RWPE1 (cell line): ENCODE measurements at regions not wholly inside any gene's neighbourhood (a gene's known extent, or its start where the extent isn't known, plus 50 kb on each side); places are given as distances from the start of the nearest gene placed in this dataset.

Experiments used
- CTCF ChIA-PET: fragments of 350-600 bp; sonication (Branson Sonifier 250); formaldehyde crosslinking; extraction: SDS; loops from one replicate; lab custom pipeline; 2021; lab: Yijun Ruan, JAX
- POLR2A ChIA-PET: fragments of 400-600 bp; formaldehyde crosslinking; extraction: SDS; loops from one replicate; lab custom pipeline; 2020; ENCODE audit warnings: antibody characterized with exemption; ENCODE audit not compliant: low non-redundant PET; lab: Yijun Ruan, JAX
- DNase-seq: peaks from one replicate; pipeline ENCODE4 v3.0.0; 2012; ENCODE audit warnings: low spot score
- H3K27ac ChIP-seq: fragments of 450-650 bp; 2 replicates; pipeline ENCODE4 v1.5.1; 2017
- CTCF ChIP-seq: fragments of 450-650 bp; conservative IDR thresholded peaks from 2 replicates; pipeline ENCODE4 v1.5.1; 2017; ENCODE audit warnings: low read depth, mild to moderate bottlenecking

- DNase-seq: no peak
- CTCF ChIA-PET: interaction anchor here (0.5 to 0.7 kb wide), 2 partner anchors 66 to 389 kb away, joined by 3 read pairs; no protein-coding TSS in a partner anchor
- TF ChIP-seq CTCF: no peak
- POLR2A ChIA-PET: no interaction called here
- no peak overlapping the region for H3K27ac ChIP-seq
These were observed 660.3 kb upstream of the WWC1 start for GRCh38 chr5:167631191-167631590.

GRCh38 chr5:167633114-167633513 lies 658.3 kb upstream of the WWC1 start:
- H3K27ac ChIP-seq: no peak overlapping the region
- ChIA-PET POLR2A (no interaction called here), CTCF (interaction anchor here (0.7 kb wide), 1 partner anchor 10 kb away, joined by 3 read pairs; no protein-coding TSS in a partner anchor)
- no peak for DNase-seq
- no peak for TF ChIP-seq CTCF

GRCh38 chr5:167633931-167634341 lies 657.5 kb upstream of the WWC1 start:
- no peak for DNase-seq
- H3K27ac ChIP-seq: no peak overlapping the region
- ChIA-PET POLR2A (interaction anchor here (0.6 kb wide), 1 partner anchor 624 kb away, joined by 3 read pairs; no protein-coding TSS in a partner anchor), CTCF (interaction anchor here (0.7 kb wide), 1 partner anchor 11 kb away, joined by 3 read pairs; no protein-coding TSS in a partner anchor)
- TF ChIP-seq CTCF: no peak

- DNase-seq: no peak
- H3K27ac ChIP-seq: no peak overlapping the region
- POLR2A ChIA-PET: interaction anchor here (0.6 kb wide), 1 partner anchor 623 kb away, joined by 3 read pairs; no protein-coding TSS in a partner anchor
- CTCF ChIA-PET: no interaction called here
- no peak for TF ChIP-seq CTCF
These were observed 657.0 kb upstream of the WWC1 start for GRCh38 chr5:167634432-167634831.

GRCh38 chr5:167638816-167639215 lies 652.6 kb upstream of the WWC1 start:
- DNase-seq: no peak
- ChIA-PET POLR2A (no interaction called here), CTCF (no interaction called here)
- no peak overlapping the region for H3K27ac ChIP-seq
- TF ChIP-seq CTCF: no peak

GRCh38 chr5:167639273-167639672 lies 652.2 kb upstream of the WWC1 start:
- ChIA-PET POLR2A (no interaction called here), CTCF (interaction anchor here (1.0 kb wide), 1 partner anchor 13 kb away, joined by 3 read pairs; no protein-coding TSS in a partner anchor)
- TF ChIP-seq CTCF: no peak
- H3K27ac ChIP-seq: no peak overlapping the region
- DNase-seq: no peak
